ENCODE measurements at regions not wholly inside any gene's neighbourhood (a gene's known extent, or its start where the extent isn't known, plus 50 kb on each side); places are given as distances from the start of the nearest gene placed in this dataset.

DNA sequence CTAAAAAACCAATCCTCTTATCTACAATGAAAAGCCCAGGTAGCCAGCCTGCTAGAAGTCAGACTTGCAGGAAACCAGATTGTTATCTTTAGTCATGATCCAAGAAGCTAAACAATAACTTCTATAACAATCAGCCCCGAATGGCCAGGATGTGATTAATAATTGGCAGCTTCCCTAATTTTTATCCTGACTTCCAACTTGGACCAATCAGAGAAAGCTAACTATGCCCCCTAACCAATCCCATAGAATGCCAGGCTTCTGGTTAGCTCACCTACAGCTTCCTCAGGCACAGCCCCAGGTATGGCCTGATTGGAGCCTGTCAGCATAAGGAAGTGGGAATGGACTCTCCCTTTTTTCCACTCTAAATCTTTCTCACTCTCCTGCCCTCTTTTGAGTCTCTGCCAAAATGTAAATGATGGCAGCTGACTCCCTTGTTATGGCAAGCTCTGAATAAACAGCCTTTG is 394.9 kb downstream of the DLEU7 start:
- TF ChIP-seq EZH2phosphoT487 (IDR thresholded peaks at IDR 0.05; ENCODE audit: low read depth, severe bottlenecking, unreplicated experiment), result no peak
- TF ChIP-seq, protein P1, sequence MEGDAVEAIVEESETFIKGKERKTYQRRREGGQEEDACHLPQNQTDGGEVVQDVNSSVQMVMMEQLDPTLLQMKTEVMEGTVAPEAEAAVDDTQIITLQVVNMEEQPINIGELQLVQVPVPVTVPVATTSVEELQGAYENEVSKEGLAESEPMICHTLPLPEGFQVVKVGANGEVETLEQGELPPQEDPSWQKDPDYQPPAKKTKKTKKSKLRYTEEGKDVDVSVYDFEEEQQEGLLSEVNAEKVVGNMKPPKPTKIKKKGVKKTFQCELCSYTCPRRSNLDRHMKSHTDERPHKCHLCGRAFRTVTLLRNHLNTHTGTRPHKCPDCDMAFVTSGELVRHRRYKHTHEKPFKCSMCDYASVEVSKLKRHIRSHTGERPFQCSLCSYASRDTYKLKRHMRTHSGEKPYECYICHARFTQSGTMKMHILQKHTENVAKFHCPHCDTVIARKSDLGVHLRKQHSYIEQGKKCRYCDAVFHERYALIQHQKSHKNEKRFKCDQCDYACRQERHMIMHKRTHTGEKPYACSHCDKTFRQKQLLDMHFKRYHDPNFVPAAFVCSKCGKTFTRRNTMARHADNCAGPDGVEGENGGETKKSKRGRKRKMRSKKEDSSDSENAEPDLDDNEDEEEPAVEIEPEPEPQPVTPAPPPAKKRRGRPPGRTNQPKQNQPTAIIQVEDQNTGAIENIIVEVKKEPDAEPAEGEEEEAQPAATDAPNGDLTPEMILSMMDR (IDR thresholded peaks at IDR 0.05; ENCODE audit: poor library complexity), result no peak
- TF ChIP-seq EZH2 (IDR thresholded peaks at IDR 0.05; ENCODE audit: borderline replicate concordance), result no peak

All from hepatocyte (in vitro differentiated cells).